CD14-positive monocyte (primary cell): ENCODE measurements at regions not wholly inside any gene's neighbourhood (a gene's known extent, or its start where the extent isn't known, plus 50 kb on each side); places are given as distances from the start of the nearest gene placed in this dataset.

Experiments used
- DNase-seq, 3 donors: peaks; one replicate each; pipeline ENCODE4 v3.0.0-alpha.2; 2011 to 2022
- H2AFZ ChIP-seq: 2 replicates; pipeline ENCODE4 v1.6.0; 2012; ENCODE audit warnings: mild to moderate bottlenecking, low read depth, low read length, inconsistent platforms; ENCODE audit not compliant: insufficient read depth, poor library complexity, severe bottlenecking
- H3K27ac ChIP-seq, 2 donors: 1 replicate in 1 of 2; 2 replicates in 1 of 2; pipeline ENCODE4 v1.5.1; 2012 to 2013; ENCODE audit warnings: low read length in 2 of 2, control low read depth in 1 of 2, inconsistent platforms in 1 of 2, low read depth in 1 of 2, mild to moderate bottlenecking in 1 of 2
- H3K27me3 ChIP-seq, 2 donors: one replicate each; pipeline versions ENCODE4 v1.6.0 to v1.6.1; 2011 to 2013; ENCODE audit warnings: low read length in 2 of 2; ENCODE audit not compliant: control insufficient read depth in 2 of 2, insufficient read depth in 2 of 2
- H3K36me3 ChIP-seq, 2 donors: replicated peaks in 1 of 2; 1 replicate in 1 of 2; 2 replicates in 1 of 2; pipeline versions ENCODE4 v1.5.1 to v1.6.1; 2012 to 2013; ENCODE audit warnings: low read length in 2 of 2, control low read depth in 1 of 2, inconsistent platforms in 1 of 2, mild to moderate bottlenecking in 1 of 2; ENCODE audit not compliant: insufficient read depth in 2 of 2, control insufficient read depth in 1 of 2
- H3K4me1 ChIP-seq, 2 donors: 1 replicate in 1 of 2; 2 replicates in 1 of 2; pipeline versions ENCODE4 v1.5.1 to v1.6.1; 2012 to 2013; ENCODE audit warnings: low read length in 2 of 2, control low read depth in 1 of 2, inconsistent platforms in 1 of 2, mild to moderate bottlenecking in 1 of 2, moderate library complexity in 1 of 2; ENCODE audit not compliant: insufficient read depth in 2 of 2, control insufficient read depth in 1 of 2
- H3K4me2 ChIP-seq: replicated peaks from 2 replicates; pipeline ENCODE3; 2012; ENCODE audit warnings: low read length, moderate library complexity, mild to moderate bottlenecking; ENCODE audit not compliant: poor library complexity, severe bottlenecking; ENCODE audit errors: extremely low read depth
- H3K4me3 ChIP-seq, 3 experiments: fragments of 200-600 bp in 1 of 3; sonication (generic) in 1 of 3; replicated peaks in 1 of 3; 1 replicate in 2 of 3; 2 replicates in 1 of 3; pipeline ENCODE4 v1.5.1; 2011 to 2013; ENCODE audit warnings: low read length in 3 of 3, mild to moderate bottlenecking in 3 of 3, control low read depth in 2 of 3, low read depth in 2 of 3, inconsistent platforms in 1 of 3, moderate library complexity in 1 of 3
- H3K79me2 ChIP-seq: 2 replicates; pipeline ENCODE4 v1.6.0; 2012; ENCODE audit warnings: mild to moderate bottlenecking, control low read depth, inconsistent platforms, low read length, moderate library complexity; ENCODE audit not compliant: insufficient read depth
- H3K9ac ChIP-seq: 2 replicates; pipeline ENCODE4 v1.6.0; 2017; ENCODE audit warnings: low read length, mild to moderate bottlenecking; ENCODE audit not compliant: insufficient read depth, poor library complexity, severe bottlenecking
- H3K9me3 ChIP-seq, 2 donors: replicated peaks in 1 of 2; 1 replicate in 1 of 2; 2 replicates in 1 of 2; pipeline versions ENCODE4 v1.5.1 to v1.6.1; 2012 to 2013; ENCODE audit warnings: low read length in 2 of 2, control low read depth in 1 of 2; ENCODE audit not compliant: control insufficient read depth in 1 of 2, insufficient read depth in 1 of 2
- H4K20me1 ChIP-seq: 2 replicates; pipeline ENCODE4 v1.6.0; 2012; ENCODE audit warnings: mild to moderate bottlenecking, low read length, control low read depth, moderate library complexity; ENCODE audit not compliant: insufficient read depth
- H3K27ac Mint-ChIP-seq, 7 donors: one replicate each; pipeline ENCODE4 v1.8.0; 2020; ENCODE audit warnings: mild to moderate bottlenecking in 7 of 7, mixed read lengths in 7 of 7, moderate library complexity in 6 of 7, inconsistent platforms in 2 of 7
- H3K27me3 Mint-ChIP-seq, 3 donors: one replicate each; pipeline ENCODE4 v1.8.0; 2021 to 2022; ENCODE audit warnings: low read depth in 3 of 3, mild to moderate bottlenecking in 3 of 3, mixed read lengths in 3 of 3, moderate library complexity in 3 of 3, inconsistent platforms in 1 of 3
- H3K36me3 Mint-ChIP-seq, 2 donors: one replicate each; pipeline ENCODE4 v1.8.0; 2020; ENCODE audit warnings: mixed read lengths in 2 of 2, inconsistent platforms in 1 of 2, mild to moderate bottlenecking in 1 of 2
- H3K4me1 Mint-ChIP-seq: one replicate; pipeline ENCODE4 v1.8.0; 2020; ENCODE audit warnings: mild to moderate bottlenecking, mixed read lengths
- H3K4me3 Mint-ChIP-seq, 2 donors: one replicate each; pipeline ENCODE4 v1.8.0; 2020; ENCODE audit warnings: mild to moderate bottlenecking in 2 of 2, mixed read lengths in 2 of 2, moderate library complexity in 1 of 2
- H3K9me3 Mint-ChIP-seq, 7 donors: one replicate each; pipeline ENCODE4 v1.8.0; 2020 to 2022; ENCODE audit warnings: mixed read lengths in 7 of 7, mild to moderate bottlenecking in 6 of 7, moderate library complexity in 6 of 7, inconsistent platforms in 2 of 7
- WGBS: methylation state at CpG from one replicate; pipeline ENCODE4 v1.1.5; 2013; ENCODE audit warnings: missing lambda C conversion rate; ENCODE audit not compliant: insufficient coverage; 5-methylcytosine and 5-hydroxymethylcytosine counted together
- intact Hi-C, 2 donors: fragments of 100-400 bp; cut with micrococcal nuclease; formaldehyde crosslinking; loops; one replicate each; pipeline versions ENCODE4 v1.15.0 to v1.15.1; 2023
- TF ChIP-seq, protein P1 (sequence below): fragments of 200-600 bp; IDR thresholded peaks from one replicate; pipeline ENCODE4 v1.8.0; 2022; ENCODE audit warnings: antibody characterized with exemption, mild to moderate bottlenecking

DNA sequence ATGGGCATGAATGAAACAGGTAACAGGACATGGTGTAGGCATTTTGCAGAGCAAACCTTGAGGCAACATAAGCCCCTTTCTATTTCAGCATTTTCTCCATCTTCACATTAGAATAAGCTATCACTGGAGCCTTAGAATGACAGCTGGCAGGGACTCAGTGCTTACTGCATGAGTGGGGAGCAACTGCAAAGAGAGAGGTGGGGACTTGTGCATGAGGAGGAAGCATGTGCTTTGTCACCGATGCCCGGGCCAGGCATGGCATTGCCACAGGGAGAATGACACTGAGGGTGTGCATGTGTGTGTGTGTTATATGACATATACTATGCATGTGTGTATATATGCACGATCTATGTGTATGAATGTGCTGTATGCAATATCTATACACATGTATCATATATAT, 258.2 kb upstream of the RAB6C start:
- no peak overlapping the region for H2AFZ ChIP-seq
- Mint-ChIP-seq H3K9me3 (peaks cover 0 to 3% (median 0%) of the 10 kb centered on the region in 7 donors), H3K4me3 (no peak overlapping the region), H3K36me3 (no peaks in the 10 kb centered on the region), H3K4me1 (no peaks in the 10 kb centered on the region), H3K27me3 (peaks cover 3 to 10% (median 7%) of the 10 kb centered on the region in 3 donors), H3K27ac (no peak overlapping the region)
- H3K4me3 ChIP-seq = no peak overlapping the region
- no CpG with 5 or more reads among the region's 3 CpGs for WGBS
- H3K36me3 ChIP-seq = no peaks in the 10 kb centered on the region
- H3K9me3 ChIP-seq = no peaks in the 10 kb centered on the region
- no peak overlapping the region for H3K9ac ChIP-seq
- no peaks in the 10 kb centered on the region for H3K27me3 ChIP-seq
- no peaks in the 10 kb centered on the region for H3K79me2 ChIP-seq
- TF ChIP-seq, protein P1, sequence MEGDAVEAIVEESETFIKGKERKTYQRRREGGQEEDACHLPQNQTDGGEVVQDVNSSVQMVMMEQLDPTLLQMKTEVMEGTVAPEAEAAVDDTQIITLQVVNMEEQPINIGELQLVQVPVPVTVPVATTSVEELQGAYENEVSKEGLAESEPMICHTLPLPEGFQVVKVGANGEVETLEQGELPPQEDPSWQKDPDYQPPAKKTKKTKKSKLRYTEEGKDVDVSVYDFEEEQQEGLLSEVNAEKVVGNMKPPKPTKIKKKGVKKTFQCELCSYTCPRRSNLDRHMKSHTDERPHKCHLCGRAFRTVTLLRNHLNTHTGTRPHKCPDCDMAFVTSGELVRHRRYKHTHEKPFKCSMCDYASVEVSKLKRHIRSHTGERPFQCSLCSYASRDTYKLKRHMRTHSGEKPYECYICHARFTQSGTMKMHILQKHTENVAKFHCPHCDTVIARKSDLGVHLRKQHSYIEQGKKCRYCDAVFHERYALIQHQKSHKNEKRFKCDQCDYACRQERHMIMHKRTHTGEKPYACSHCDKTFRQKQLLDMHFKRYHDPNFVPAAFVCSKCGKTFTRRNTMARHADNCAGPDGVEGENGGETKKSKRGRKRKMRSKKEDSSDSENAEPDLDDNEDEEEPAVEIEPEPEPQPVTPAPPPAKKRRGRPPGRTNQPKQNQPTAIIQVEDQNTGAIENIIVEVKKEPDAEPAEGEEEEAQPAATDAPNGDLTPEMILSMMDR = no peak
- no peak for DNase-seq
- intact Hi-C loops = no loop called here
- no peaks in the 10 kb centered on the region for H4K20me1 ChIP-seq
- no peak overlapping the region for H3K4me2 ChIP-seq
- no peaks in the 10 kb centered on the region for H3K4me1 ChIP-seq
- no peak overlapping the region for H3K27ac ChIP-seq

DNA sequence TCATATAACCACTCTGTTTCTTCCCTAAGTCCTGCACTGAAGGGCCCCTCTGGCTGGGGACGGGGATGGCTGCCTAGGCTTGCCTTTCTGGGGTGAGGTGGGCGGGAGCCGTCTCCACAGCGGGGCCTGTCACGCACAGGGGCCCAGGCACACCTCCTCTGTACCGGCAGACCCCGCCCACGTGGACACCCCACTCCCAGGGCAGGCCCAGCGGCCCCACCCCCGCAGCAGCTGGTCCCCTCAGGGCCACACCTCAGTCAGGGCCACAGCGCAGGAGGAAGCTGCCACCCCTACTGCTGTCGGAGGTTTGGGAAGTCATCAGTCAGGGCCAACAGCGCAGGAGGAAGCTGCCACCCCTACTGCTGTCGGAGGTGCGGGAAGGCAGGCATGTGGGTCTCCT, 257.6 kb upstream of the RAB6C start:
- intact Hi-C loops = no loop called here
- Mint-ChIP-seq H3K27ac (no peak overlapping the region), H3K4me3 (no peak overlapping the region), H3K36me3 (no peaks in the 10 kb centered on the region), H3K4me1 (no peaks in the 10 kb centered on the region), H3K27me3 (peaks cover 2 to 10% (median 9%) of the 10 kb centered on the region in 3 donors), H3K9me3 (peaks cover 0 to 5% (median 0%) of the 10 kb centered on the region in 7 donors)
- Histone ChIP-seq H3K9me3 (no peaks in the 10 kb centered on the region), H3K36me3 (no peaks in the 10 kb centered on the region), H2AFZ (no peak overlapping the region), H3K9ac (no peak overlapping the region), H3K4me1 (no peaks in the 10 kb centered on the region), H3K27me3 (no peaks in the 10 kb centered on the region), H3K4me3 (no peak overlapping the region), H3K4me2 (no peak overlapping the region), H4K20me1 (no peaks in the 10 kb centered on the region), H3K27ac (no peak overlapping the region), H3K79me2 (no peaks in the 10 kb centered on the region)
- WGBS = 27% methylated on average over 15 of the region's 15 CpGs
- TF ChIP-seq, protein P1 = no peak
- DNase-seq = no peak
